Dermis microvascular lymphatic vessel endothelial cell (primary cell): ENCODE measurements at regions not wholly inside any gene's neighbourhood (a gene's known extent, or its start where the extent isn't known, plus 50 kb on each side); places are given as distances from the start of the nearest gene placed in this dataset.
"Not testable (repeated sequence)": the region's sequence is repeated elsewhere in the genome, so short reads cannot be mapped to it uniquely, and the experiment has no call there.

Experiments used
- DNase-seq, 2 donors: peaks; one replicate each; pipeline versions ENCODE4 v3.0.0 to v3.0.0-alpha.2; 2010; ENCODE audit warnings: low read depth in 2 of 2

DNA sequence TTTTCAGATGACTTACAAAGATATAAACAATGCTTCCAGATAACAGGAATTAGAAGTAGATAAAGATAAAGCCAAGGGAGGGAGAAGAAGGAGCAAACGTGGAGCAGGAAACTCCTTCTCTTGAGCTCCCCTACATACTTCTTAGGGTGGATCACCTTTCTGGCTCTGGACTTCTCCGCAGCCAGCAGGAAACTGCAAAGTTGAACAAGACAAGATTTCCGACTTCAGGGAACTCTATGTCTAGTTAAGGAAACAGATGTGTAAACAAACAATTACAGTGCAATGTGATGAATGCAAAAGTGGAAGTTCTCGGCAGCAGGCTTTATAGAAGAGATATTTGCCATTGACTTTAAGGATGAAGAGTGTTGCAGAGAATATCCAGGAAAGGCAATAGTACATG lies 134.0 kb upstream of the MARCKS start:
- DNase-seq: peak in 1 of 2 donors; percentile 77

DNA sequence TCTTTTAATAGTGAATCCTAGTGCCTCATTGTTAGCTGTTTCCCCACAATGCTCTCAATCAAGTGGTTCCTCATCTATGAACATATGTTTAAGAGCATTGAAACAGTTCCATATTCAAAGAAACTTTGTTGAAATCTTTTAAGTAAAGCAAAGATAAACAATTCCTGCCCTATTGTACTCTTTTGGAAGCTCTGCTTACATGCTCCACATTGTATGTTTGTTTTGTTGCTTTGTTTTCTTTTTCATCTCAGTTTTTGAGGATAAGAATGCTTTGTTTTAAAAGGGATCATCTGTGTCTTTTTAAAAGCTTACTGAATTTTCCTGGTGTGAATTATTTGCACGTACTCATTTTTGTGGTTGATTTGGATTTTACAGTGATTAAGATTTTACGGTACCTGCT lies 132.2 kb upstream of the MARCKS start:
- DNase-seq: not testable (repeated sequence)

DNA sequence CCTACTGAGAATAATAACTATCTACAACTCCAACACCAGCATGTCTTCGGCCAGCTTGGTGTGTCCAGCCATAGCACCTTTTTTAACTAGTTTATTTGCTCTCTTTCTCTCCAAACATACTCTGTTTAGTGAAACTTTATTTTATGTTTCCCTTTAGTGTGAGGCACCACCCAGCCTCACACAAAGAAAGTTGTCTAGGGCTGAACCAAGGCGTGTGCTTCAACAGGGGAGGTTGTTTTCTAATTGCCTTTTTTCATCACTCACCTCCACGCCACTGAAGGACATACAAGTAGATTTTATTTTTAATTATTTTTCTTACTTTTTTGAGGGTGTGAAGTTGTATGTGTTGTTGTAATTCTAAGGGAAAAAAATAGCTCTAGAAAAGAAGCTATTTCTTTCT lies 125.6 kb upstream of the MARCKS start:
- no peak for DNase-seq

DNA sequence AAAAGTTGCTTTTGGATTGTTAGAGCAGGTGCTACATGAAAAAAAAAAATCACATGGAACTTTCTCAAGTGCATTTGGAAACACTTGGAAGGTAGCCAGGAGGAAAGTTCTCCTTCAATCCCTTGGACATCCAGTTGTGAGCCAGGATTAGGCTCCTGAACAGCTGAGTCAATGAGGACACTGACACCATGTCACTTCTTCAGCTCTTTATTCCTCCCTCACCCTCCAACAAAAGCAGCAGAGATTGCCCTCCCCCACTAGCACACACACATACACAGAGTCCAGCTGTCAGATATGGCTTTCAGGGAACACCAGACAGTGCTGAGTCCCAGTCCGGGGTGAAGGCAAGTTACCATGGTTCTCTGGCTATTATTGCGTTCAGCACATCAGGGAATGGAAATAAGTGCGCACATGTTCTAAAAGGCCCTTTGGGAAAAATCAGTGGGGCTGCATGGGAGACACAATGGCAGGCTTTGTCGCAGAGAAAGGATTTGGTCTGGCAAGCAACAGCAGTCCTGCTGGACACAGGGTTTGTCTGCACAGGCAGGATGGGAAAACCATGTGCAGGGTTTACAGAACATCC lies 124.7 kb upstream of the MARCKS start:
- peak in 1 of 2 donors; percentile 16 for DNase-seq

DNA sequence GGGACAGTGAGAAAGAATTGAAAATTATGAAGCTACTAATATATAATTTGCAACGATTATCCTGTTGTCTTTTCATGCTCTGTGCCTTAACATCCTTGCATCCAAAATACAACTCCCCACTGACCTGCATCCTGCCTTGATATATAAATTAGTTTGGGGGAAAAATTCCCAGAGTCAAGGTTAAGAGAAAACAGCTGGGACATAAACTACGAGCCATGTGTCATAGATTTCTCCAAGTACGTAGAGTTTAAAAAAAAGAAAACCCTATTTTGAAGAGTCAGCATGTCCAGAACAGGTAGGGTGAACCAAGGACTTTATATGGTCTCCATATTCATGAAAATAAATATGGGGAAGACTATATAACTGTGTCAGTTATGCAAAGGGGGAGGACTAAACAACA lies 123.8 kb upstream of the MARCKS start:
- DNase-seq: no peak

DNA sequence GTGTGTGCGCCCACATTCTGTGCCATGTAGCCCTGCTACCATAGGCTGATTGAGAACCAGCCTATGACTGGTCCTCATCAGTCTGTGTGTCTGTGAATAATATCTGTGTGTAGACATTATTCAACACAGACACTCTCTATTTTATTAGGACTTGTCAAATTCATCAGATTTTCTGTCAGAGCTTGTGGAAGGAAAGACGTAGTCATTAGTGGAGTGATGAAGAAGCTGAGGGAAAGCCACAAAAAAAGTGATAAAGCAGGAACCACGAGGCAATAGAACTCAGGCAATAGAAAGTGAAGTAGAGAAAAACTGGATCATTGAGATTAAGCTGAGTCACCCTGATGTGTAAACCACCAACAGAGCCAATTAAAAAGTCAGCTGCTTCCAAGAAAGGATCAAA lies 122.2 kb upstream of the MARCKS start:
- DNase-seq: no peak

DNA sequence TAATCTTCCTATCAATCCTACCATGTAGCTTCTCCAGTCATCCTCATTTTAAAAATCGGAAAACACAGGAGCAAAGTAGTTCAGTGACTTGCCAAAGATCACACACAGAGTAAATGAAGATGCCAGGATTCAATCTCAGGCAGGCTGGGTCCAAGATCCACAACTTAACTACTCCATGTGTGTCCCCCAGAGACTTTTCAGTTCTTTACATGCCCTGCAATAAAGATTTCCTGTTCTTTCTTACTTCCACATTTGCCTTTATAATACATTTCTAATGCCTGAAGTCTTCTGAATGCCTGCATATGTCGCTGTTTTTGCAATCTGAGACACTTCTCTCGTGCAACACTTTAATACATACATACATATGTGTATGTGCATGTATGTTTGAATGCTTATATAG lies 121.7 kb upstream of the MARCKS start:
- no peak for DNase-seq

DNA sequence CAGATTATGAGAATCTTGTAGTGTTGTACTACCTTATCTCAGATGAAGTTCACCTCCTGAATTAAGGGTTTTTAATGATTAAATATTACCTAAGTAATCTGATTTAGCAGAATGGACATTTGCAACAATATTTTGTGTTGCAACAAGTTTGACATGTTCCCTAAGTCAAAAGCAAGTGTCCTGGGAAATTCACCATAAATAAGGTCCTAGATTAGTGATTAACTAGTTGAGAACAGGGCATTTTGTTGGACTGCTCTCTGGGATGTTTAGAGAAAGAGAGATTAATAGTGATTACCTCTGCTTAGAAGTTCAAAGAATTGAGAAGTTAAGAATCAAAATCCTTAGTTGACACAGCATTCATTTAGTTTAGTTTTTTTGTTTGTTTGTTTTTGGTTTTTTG lies 120.2 kb upstream of the MARCKS start:
- DNase-seq: no peak

DNA sequence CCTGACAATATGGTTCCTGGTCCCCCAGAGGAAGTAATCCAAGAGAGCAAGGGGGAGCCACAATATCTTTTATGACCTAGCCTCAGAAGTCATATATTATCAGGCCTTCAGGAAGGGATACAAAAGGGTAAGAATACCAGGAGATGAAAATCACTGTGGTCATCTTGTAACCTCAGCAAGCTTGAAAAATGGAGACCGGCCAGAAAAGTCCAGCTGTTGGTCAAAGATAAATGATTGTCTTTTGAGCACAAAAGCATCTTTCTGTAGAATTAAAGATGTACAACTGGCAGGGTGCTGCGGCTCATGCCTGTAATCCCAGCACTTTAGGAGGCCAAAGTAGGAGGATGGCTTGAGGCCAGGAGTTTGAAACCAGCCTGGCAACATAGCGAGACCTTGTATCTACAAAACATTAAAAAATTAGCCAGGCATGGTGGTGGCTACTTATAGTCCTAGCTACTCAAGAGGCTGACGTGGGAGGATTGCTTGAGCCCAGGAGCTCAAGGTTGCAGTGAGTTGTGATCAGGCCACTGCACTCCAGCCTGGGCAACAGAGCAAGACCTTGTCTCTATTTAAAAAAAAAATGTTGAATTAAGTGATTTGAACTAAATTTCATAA lies 118.0 kb upstream of the MARCKS start:
- DNase-seq: no peak

DNA sequence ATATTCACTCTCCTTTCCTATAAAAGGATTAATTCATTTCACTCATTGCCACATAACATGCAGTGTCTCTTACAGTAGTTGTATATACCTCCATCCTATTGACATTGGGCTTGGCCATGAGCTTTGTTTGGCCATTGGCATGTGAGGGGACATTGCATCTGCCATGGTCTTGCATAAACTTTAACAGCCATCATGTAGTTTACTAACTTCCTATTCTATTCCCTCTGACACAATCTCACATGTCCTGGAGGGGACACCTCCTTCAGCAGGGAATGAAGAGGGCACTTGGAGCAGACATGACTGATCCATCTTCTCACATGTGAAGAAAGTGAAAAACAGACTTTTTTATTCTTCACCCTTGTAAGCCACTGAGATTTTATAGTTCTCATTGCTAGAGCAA lies 115.5 kb upstream of the MARCKS start:
- DNase-seq: no peak

DNA sequence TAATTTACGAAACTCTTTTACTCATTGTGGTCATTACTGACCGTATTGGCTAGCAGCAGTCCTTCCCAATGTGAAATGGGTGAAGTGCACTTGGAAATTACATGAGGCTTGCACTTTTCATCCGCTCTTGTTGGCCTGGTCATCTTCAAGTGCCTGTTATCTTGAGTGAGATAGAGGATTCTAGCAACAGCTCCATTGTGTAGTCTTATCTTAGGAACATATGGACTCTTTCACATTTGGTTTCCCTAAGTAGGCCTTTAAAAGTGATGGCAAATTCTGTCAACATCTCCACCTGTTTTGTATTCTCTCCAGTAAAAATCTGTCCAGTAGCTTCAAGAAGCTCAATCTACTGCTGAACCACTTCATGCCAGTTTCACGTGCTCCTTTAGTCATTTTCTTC lies 114.8 kb upstream of the MARCKS start:
- no peak for DNase-seq

DNA sequence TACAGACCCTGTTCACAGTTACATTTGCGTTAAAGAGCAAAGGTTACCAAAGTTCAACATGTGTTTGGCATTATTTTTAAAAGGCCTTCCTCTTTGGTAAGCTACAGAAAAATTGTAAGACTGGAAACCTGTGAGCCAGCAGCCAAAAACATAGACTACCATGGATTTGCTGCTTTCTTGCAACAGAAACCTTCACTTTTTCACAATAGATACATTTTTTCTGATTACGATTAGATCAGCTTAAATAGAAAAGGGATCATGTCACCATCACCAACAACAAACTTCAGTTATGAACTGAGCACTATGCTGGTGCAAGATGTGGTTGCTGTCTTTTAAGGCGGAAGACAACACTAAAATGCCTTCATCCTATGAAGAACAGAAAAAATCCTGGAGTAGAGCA lies 112.3 kb upstream of the MARCKS start:
- no peak for DNase-seq

DNA sequence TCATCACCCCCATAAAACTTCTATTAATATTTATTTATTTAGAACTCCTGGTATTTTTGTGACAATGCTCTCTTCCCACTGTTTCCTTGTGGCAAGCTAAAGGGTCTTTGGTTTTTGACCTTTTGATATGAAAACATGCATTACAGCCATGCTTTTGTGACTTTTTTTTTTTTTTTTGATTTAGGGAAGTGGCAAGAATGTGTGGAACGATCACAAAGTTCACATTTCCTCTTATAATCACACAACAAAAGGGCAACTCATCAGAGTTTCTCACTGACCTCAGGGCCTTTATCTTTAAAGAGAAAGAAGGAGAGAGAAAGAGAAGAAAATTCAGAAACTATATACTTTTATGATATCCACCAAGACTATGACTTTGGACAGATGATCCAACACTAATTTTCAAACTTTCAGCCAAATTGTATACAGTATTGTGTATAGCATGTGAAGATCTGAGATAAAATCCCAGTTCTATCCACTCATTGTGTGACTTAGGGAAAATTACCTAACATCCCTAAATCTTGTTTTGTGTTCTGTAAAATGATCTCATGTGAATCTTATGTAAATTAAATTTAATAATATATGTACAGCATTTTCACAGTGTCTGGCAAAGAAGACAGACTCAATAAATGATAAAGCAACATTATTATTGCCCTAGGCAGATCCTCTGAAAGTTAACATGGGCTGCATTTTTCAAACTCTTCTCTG lies 106.8 kb upstream of the MARCKS start:
- DNase-seq: peak; percentile 53 to 63

DNA sequence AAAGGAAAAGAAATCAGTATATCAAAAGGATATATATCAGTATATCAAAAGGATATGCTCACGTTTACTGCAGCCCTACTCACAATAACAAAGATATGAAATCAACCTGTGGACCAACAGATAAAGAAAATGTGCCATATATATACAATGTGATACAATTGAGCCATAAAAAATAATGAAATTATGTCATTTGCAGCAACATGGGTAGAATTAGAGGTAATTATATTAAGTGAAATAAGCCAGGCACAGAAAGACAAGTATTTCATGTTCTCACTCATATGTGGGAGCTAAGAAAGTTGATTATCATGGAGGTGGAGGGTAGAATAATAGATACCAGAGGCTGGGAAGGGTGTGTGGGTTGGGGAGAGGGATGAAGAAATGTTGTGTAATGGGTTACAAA lies 102.9 kb upstream of the MARCKS start:
- no peak for DNase-seq

DNA sequence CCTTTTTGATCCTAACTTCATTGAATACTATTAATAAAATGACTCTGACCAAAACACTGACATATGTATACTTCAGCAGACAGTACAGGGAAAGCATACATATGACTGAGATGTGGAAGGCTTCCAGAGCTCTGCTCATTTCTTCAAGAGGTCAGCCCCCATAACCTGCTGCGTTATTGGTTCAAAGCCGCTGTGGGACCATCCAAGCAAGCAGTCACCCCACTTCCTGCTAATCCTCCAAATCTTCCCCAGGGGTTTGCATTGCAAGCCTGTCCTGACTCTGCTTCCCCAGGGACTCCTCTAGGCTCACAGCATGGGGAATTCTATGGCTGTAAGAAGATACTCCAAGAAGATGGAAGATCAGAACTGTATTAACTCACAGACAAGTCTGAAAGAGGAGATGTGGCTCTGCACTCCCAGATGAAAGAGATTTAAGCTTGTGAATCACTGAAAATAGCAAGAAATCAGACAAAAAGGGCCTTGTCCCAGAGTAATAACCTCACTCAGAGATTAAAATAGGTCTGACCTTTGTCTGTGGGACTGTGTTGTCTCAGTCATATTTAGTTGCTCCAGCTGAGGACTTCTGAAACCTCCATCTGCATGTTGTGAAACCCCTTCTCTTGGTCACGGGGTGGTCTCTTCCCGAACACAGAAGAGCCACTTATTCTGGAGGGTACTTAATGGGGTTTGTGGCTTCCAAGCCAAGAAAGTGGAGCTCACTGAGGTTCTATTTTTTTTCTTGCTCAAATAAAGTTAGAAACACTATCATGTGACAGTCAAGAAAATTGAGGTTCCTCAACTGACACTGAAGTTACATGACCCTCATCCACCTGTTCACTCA lies 101.5 kb upstream of the MARCKS start:
- DNase-seq: no peak

DNA sequence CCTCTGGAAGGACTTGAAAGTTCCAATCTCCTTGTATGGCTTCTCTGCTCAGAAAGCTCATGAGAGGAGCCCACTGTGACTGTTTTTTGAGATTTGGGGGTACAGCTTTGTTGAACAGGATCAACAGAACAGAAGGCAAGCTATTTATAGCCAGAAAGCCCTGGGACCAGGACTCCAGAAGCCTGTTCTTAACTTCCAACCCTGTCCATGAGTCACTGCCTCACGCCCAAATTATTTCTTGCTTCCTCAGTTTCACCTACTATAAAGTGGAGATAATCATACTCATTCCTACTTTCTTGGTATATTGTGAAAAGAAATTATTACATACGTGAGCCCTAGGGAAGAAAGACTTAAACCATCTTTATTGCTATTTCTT lies 100.9 kb upstream of the MARCKS start:
- no peak for DNase-seq

DNA sequence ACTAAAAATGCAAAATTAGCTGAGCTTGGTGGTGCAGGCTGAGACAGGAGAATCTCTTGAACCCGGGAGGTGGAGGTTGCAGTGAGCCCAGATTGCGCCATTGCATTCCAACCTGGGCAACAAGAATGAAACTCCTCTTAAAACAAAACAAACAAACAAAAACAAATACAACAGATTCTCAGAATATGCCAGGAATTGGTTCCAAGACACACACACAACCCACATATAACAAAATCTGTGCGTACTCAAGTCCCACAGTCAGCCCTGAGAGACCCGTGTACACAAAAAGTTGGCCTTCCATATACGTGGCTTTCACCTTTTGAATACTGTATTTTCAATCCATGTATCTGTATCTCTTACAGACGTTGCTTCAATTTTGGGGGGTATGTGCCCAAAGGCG lies 98.9 kb upstream of the MARCKS start:
- no peak for DNase-seq

DNA sequence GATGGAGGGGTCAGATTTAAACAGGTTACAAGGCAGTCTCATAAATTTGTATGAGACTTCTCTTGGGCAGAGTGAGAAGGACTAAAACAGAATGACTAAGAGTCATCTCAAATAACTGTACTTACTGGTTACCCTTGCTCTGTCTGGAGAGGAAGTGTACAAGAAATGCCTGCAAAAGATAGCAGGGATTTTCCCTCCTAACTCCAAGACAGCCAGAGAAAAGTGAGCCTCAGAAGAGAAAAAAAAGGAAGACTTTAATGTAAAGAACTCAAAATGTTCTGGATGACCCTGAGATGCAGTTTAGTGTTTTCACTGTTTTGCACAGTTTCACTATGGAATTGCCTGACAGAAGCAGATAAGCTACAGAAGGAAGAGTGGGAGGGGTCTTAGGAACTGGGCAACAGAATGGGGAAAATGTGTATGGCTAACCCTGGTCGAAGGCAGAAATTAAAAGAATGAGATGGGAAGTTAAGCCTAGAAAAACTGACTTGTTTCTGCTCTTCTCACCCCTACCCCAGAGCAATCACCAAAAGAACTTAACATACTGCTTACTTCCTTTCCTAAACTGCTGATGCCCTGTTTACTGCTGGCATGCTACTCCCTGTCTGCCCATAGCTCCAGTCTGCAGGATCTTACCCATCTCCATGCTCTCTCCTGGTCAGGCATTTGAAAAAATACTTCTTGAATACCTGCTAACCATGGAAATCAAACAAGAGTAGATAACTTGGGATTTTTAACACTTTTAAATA lies 98.1 kb upstream of the MARCKS start:
- peak in 1 of 2 donors; percentile 63 for DNase-seq

DNA sequence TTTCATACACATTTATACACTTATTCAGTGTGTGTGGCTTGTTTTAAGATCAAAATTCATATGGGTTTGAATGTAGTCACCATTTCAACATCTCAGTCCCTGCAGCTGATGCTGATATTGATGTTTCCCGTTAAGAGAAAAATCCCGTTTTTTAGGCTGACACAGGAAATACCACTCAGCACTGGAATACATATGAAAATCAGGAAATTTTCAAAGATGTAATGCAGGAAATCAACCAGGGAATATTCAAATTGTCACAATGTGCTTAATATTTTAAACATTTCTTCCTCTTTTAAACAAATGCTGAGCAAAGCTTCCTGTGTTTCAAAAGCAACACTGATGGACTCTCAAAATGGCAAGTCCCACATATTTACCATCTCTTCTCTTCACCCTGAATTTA lies 94.5 kb upstream of the MARCKS start:
- peak; percentile 56 to 71 for DNase-seq

DNA sequence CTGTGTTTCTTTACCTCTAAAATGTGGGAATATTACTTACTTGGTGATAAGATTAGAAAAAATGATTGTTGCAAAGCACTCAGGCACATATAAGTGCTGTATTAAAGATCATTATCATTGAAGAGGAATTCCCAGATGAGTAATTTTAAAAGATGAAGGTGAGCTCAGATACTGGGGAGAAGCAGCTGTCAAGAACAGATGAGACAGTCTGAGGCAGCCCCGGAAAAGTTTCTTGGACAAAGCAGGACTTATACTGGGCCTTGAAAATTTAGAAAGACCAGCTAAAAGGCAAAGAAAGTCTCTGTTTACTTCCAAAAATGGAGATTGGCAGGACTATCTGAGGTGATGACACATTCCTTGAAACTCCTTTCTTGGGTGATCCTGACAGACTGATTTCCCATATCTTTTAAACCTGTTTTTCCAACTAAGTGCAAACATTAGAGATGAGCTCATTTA lies 93.8 kb upstream of the MARCKS start:
- peak in 1 of 2 donors; percentile 14 for DNase-seq

DNA sequence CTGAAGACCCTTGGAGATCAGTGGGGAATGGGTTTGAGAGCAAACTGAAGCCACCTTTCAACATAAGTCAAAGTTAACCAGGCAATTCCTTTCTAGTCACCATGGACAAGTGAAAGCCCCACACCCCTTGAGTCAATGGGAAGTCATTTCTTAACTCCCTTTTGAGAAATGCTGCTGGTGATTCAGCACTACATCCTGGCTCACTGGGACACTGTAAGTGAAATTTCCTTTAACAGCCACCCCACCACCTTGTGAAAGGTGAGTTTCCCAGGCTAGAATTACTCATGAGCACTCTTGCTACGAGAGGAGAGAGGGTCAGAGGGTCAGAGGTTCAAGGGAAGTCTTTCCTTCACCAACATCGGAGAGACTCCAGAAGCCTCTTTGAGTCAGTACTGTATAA lies 93.3 kb upstream of the MARCKS start:
- DNase-seq: peak in 1 of 2 donors; percentile 89

DNA sequence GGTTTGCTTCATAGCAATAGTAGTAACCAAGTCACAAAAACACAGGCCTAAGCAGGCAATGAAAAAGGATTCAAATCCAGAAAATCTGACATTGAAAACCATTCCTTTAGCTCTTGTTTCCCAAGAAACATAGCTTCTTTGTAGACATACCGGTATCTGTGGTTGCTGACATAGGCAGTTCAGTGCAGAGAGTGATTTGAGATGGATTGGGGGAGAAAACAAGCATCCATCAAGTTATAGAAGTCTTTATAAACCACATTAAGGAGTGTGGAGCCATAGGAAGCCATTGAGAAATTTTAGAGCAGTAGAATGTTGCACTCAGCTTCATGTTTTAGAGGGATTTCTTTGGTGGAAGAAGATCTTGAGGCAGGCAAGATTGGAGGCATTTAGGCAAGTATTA lies 91.2 kb upstream of the MARCKS start:
- no peak for DNase-seq
